ENCODE measurements at regions not wholly inside any gene's neighbourhood (a gene's known extent, or its start where the extent isn't known, plus 50 kb on each side); places are given as distances from the start of the nearest gene placed in this dataset.
A peak's percentile ranks its signal among the peaks of the same experiment; 100 is the strongest.

GRCh38 chr12:88784166-88784565 is 203.9 kb upstream of the KITLG start:
- no peak for TF ChIP-seq CTCF (IDR thresholded peaks at IDR 0.05; ENCODE audit: insufficient read depth, low read length, missing control alignments)
- no peak overlapping the region for H3K4me3 ChIP-seq (ENCODE audit: low read depth, low read length)
- POLR2A ChIA-PET, result no interaction called here
- CTCF ChIA-PET, result no interaction called here
- no peak for DNase-seq (ENCODE audit: low read depth, low spot score)

DNA sequence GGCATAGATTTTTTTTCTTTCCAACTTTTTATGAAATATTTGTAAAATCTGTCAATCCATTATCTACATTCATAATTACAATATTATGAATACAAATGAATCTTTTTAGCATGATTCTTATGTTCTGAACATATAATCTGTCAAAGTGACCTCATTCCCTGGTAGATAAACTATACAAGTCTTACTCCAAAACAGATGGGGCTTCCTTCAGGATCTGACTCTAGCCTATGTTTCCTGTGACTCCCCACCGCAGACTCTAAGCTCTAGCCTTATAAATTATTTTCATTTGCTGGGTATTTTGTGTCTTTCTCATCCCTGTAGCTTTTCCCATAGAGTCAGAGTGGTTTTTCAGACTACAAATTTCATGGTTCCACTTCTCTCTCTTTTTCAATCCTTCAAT is 202.1 kb upstream of the KITLG start:
- CTCF ChIA-PET, result interaction anchor here (1.2 kb wide), 1 partner anchor 14 kb away, joined by 3 read pairs; no protein-coding TSS in a partner anchor
- H3K4me3 ChIP-seq (ENCODE audit: low read depth, low read length), result no peak overlapping the region
- TF ChIP-seq CTCF (IDR thresholded peaks at IDR 0.05; ENCODE audit: insufficient read depth, low read length, missing control alignments), result no peak
- DNase-seq (ENCODE audit: low read depth, low spot score), result no peak
- POLR2A ChIA-PET, result no interaction called here

GRCh38 chr12:88781909-88782308 is 201.6 kb upstream of the KITLG start:
- DNase-seq (ENCODE audit: low read depth, low spot score), result peak; percentile 49
- CTCF ChIA-PET, result interaction anchor here (1.2 kb wide), 1 partner anchor 14 kb away, joined by 3 read pairs; no protein-coding TSS in a partner anchor
- POLR2A ChIA-PET, result no interaction called here
- H3K4me3 ChIP-seq (ENCODE audit: low read depth, low read length), result no peak overlapping the region
- TF ChIP-seq CTCF (IDR thresholded peaks at IDR 0.05; ENCODE audit: insufficient read depth, low read length, missing control alignments), result no peak

DNA sequence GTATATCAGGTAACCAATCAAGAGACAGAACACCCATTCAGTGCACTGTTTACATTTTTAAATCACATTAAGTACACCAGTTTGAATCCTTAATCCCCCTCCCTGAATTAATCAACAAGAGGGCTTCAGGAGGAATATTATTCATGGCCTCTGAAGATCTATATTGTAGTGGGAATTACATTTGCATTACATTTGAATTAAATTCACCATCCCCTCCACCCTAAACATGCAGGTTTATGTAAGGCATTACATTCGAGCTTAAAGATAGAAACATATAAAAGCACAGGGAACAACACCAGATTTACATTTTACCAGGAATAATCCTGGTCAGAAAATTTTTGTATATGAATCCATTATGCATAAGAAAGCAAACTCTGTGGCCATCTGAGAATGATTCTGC is 197.8 kb upstream of the KITLG start:
- ChIA-PET CTCF (interaction anchor here (1.4 kb wide), 1 partner anchor 11 kb away, joined by 3 read pairs; no protein-coding TSS in a partner anchor), POLR2A (no interaction called here)
- TF ChIP-seq CTCF (IDR thresholded peaks at IDR 0.05; ENCODE audit: insufficient read depth, low read length, missing control alignments), result no peak
- no peak for DNase-seq (ENCODE audit: low read depth, low spot score)
- H3K4me3 ChIP-seq (ENCODE audit: low read depth, low read length), result no peak overlapping the region

- no peak for TF ChIP-seq CTCF (IDR thresholded peaks at IDR 0.05; ENCODE audit: insufficient read depth, low read length, missing control alignments)
- CTCF ChIA-PET, result no interaction called here
- POLR2A ChIA-PET, result no interaction called here
- DNase-seq (ENCODE audit: low read depth, low spot score), result no peak
- H3K4me3 ChIP-seq (ENCODE audit: low read depth, low read length), result no peak overlapping the region
Observed at GRCh38 chr12:88775742-88776151, 195.5 kb upstream of the KITLG start.

- ChIA-PET CTCF (interaction anchor here (0.9 to 1.3 kb wide), 2 partner anchors 10 to 14 kb away, joined by 3 read pairs; no protein-coding TSS in a partner anchor), POLR2A (no interaction called here)
- no peak for TF ChIP-seq CTCF (IDR thresholded peaks at IDR 0.05; ENCODE audit: insufficient read depth, low read length, missing control alignments)
- no peak for DNase-seq (ENCODE audit: low read depth, low spot score)
- H3K4me3 ChIP-seq (ENCODE audit: low read depth, low read length), result no peak overlapping the region
Observed at GRCh38 chr12:88767699-88768098, 187.4 kb upstream of the KITLG start.
